ENCODE measurements at regions not wholly inside any gene's neighbourhood (a gene's known extent, or its start where the extent isn't known, plus 50 kb on each side); places are given as distances from the start of the nearest gene placed in this dataset.

- H3K4me1 ChIP-seq (ENCODE audit: control insufficient read depth, insufficient read depth, low read length) = no peaks in the 10 kb centered on the region
- H3K27ac ChIP-seq (ENCODE audit: extremely low read depth, low read depth, low read length) = no peak overlapping the region
- CTCF ChIA-PET = interaction anchor here (0.6 kb wide), 1 partner anchor 1159 kb away, joined by 3 read pairs; no protein-coding TSS in a partner anchor
- TF ChIP-seq ZBTB7A (tag by site-specific recombination; IDR thresholded peaks at IDR 0.05; ENCODE audit: low read depth) = no peak
- no peak overlapping the region for H3K4me3 ChIP-seq (ENCODE audit: low read depth, low read length)
- POLR2A ChIA-PET = no interaction called here
- H3K9me3 ChIP-seq (ENCODE audit: control insufficient read depth, insufficient read depth, low read depth, low read length) = no peaks in the 10 kb centered on the region
- no peaks in the 10 kb centered on the region for H3K36me3 ChIP-seq (ENCODE audit: control insufficient read depth in 2 of 2, insufficient read depth in 1 of 2, low read length in 2 of 2)
Observed at GRCh38 chr2:81163583-81163982, 859.0 kb upstream of the LRRTM1 start.

GRCh38 chr2:81158505-81158904, 854.0 kb upstream of the LRRTM1 start:
- Histone ChIP-seq H3K27ac (ENCODE audit: extremely low read depth, low read depth, low read length) (no peak overlapping the region), H3K36me3 (ENCODE audit: control insufficient read depth in 2 of 2, insufficient read depth in 1 of 2, low read length in 2 of 2) (no peaks in the 10 kb centered on the region), H3K4me1 (ENCODE audit: control insufficient read depth, insufficient read depth, low read length) (no peaks in the 10 kb centered on the region), H3K9me3 (ENCODE audit: control insufficient read depth, insufficient read depth, low read depth, low read length) (no peaks in the 10 kb centered on the region), H3K4me3 (ENCODE audit: low read depth, low read length) (no peak overlapping the region)
- ChIA-PET POLR2A (no interaction called here), CTCF (no interaction called here)
- TF ChIP-seq PRDM2 (tag by site-specific recombination; IDR thresholded peaks at IDR 0.05; ENCODE audit: borderline replicate concordance) (no peak), ZNF776 (tag by site-specific recombination; IDR thresholded peaks at IDR 0.05; ENCODE audit: borderline replicate concordance) (no peak), SALL2 (tag by site-specific recombination; IDR thresholded peaks at IDR 0.05; ENCODE audit: borderline replicate concordance) (no peak), ZNF146 (tag by site-specific recombination; IDR thresholded peaks at IDR 0.05) (no peak)

GRCh38 chr2:81148323-81148722, 843.8 kb upstream of the LRRTM1 start:
- Histone ChIP-seq H3K4me1 (ENCODE audit: control insufficient read depth, insufficient read depth, low read length) (no peaks in the 10 kb centered on the region), H3K9me3 (ENCODE audit: control insufficient read depth, insufficient read depth, low read depth, low read length) (no peaks in the 10 kb centered on the region), H3K36me3 (ENCODE audit: control insufficient read depth in 2 of 2, insufficient read depth in 1 of 2, low read length in 2 of 2) (no peaks in the 10 kb centered on the region), H3K27ac (ENCODE audit: extremely low read depth, low read depth, low read length) (no peak overlapping the region), H3K4me3 (ENCODE audit: low read depth, low read length) (no peak overlapping the region)
- ChIA-PET POLR2A (no interaction called here), CTCF (interaction anchor here (0.7 kb wide), 1 partner anchor 38 kb away, joined by 3 read pairs; no protein-coding TSS in a partner anchor)
- no peak for TF ChIP-seq ZSCAN5A (tag by site-specific recombination; IDR thresholded peaks at IDR 0.05)
- TF ChIP-seq SP2 (tag by site-specific recombination; IDR thresholded peaks at IDR 0.05) = no peak
- no peak for TF ChIP-seq SALL2 (tag by site-specific recombination; IDR thresholded peaks at IDR 0.05; ENCODE audit: borderline replicate concordance)
- no peak for TF ChIP-seq ZNF571 (tag by site-specific recombination; IDR thresholded peaks at IDR 0.05)
- TF ChIP-seq ZBTB49 (tag by site-specific recombination; IDR thresholded peaks at IDR 0.05; ENCODE audit: low read depth) = no peak
- no peak for TF ChIP-seq ZBTB10 (tag by site-specific recombination; IDR thresholded peaks at IDR 0.05)
- TF ChIP-seq ZNF585B (tag by site-specific recombination; IDR thresholded peaks at IDR 0.05) = no peak
- no peak for TF ChIP-seq ZBTB8A (tag by site-specific recombination; IDR thresholded peaks at IDR 0.05)
- TF ChIP-seq ZNF398 (tag by site-specific recombination; IDR thresholded peaks at IDR 0.05) = no peak
- TF ChIP-seq ZNF423 (tag by site-specific recombination; IDR thresholded peaks at IDR 0.05) = no peak

All from HEK293 (cell line).